CD14-positive monocyte (primary cell): ENCODE measurements at regions not wholly inside any gene's neighbourhood (a gene's known extent, or its start where the extent isn't known, plus 50 kb on each side); places are given as distances from the start of the nearest gene placed in this dataset.

Source experiments
- DNase-seq, 3 donors: peaks; one replicate each; pipeline ENCODE4 v3.0.0-alpha.2; 2011 to 2022
- H2AFZ ChIP-seq: 2 replicates; pipeline ENCODE4 v1.6.0; 2012; ENCODE audit warnings: mild to moderate bottlenecking, low read depth, low read length, inconsistent platforms; ENCODE audit not compliant: insufficient read depth, poor library complexity, severe bottlenecking
- H3K27ac ChIP-seq, 2 donors: 1 replicate in 1 of 2; 2 replicates in 1 of 2; pipeline ENCODE4 v1.5.1; 2012 to 2013; ENCODE audit warnings: low read length in 2 of 2, control low read depth in 1 of 2, inconsistent platforms in 1 of 2, low read depth in 1 of 2, mild to moderate bottlenecking in 1 of 2
- H3K27me3 ChIP-seq, 2 donors: one replicate each; pipeline versions ENCODE4 v1.6.0 to v1.6.1; 2011 to 2013; ENCODE audit warnings: low read length in 2 of 2; ENCODE audit not compliant: control insufficient read depth in 2 of 2, insufficient read depth in 2 of 2
- H3K36me3 ChIP-seq, 2 donors: replicated peaks in 1 of 2; 1 replicate in 1 of 2; 2 replicates in 1 of 2; pipeline versions ENCODE4 v1.5.1 to v1.6.1; 2012 to 2013; ENCODE audit warnings: low read length in 2 of 2, control low read depth in 1 of 2, inconsistent platforms in 1 of 2, mild to moderate bottlenecking in 1 of 2; ENCODE audit not compliant: insufficient read depth in 2 of 2, control insufficient read depth in 1 of 2
- H3K4me1 ChIP-seq, 2 donors: 1 replicate in 1 of 2; 2 replicates in 1 of 2; pipeline versions ENCODE4 v1.5.1 to v1.6.1; 2012 to 2013; ENCODE audit warnings: low read length in 2 of 2, control low read depth in 1 of 2, inconsistent platforms in 1 of 2, mild to moderate bottlenecking in 1 of 2, moderate library complexity in 1 of 2; ENCODE audit not compliant: insufficient read depth in 2 of 2, control insufficient read depth in 1 of 2
- H3K4me2 ChIP-seq: replicated peaks from 2 replicates; pipeline ENCODE3; 2012; ENCODE audit warnings: low read length, moderate library complexity, mild to moderate bottlenecking; ENCODE audit not compliant: poor library complexity, severe bottlenecking; ENCODE audit errors: extremely low read depth
- H3K4me3 ChIP-seq, 3 experiments: fragments of 200-600 bp in 1 of 3; sonication (generic) in 1 of 3; replicated peaks in 1 of 3; 1 replicate in 2 of 3; 2 replicates in 1 of 3; pipeline ENCODE4 v1.5.1; 2011 to 2013; ENCODE audit warnings: low read length in 3 of 3, mild to moderate bottlenecking in 3 of 3, control low read depth in 2 of 3, low read depth in 2 of 3, inconsistent platforms in 1 of 3, moderate library complexity in 1 of 3
- H3K79me2 ChIP-seq: 2 replicates; pipeline ENCODE4 v1.6.0; 2012; ENCODE audit warnings: mild to moderate bottlenecking, control low read depth, inconsistent platforms, low read length, moderate library complexity; ENCODE audit not compliant: insufficient read depth
- H3K9ac ChIP-seq: 2 replicates; pipeline ENCODE4 v1.6.0; 2017; ENCODE audit warnings: low read length, mild to moderate bottlenecking; ENCODE audit not compliant: insufficient read depth, poor library complexity, severe bottlenecking
- H3K9me3 ChIP-seq, 2 donors: replicated peaks in 1 of 2; 1 replicate in 1 of 2; 2 replicates in 1 of 2; pipeline versions ENCODE4 v1.5.1 to v1.6.1; 2012 to 2013; ENCODE audit warnings: low read length in 2 of 2, control low read depth in 1 of 2; ENCODE audit not compliant: control insufficient read depth in 1 of 2, insufficient read depth in 1 of 2
- H4K20me1 ChIP-seq: 2 replicates; pipeline ENCODE4 v1.6.0; 2012; ENCODE audit warnings: mild to moderate bottlenecking, low read length, control low read depth, moderate library complexity; ENCODE audit not compliant: insufficient read depth
- H3K27ac Mint-ChIP-seq, 7 donors: one replicate each; pipeline ENCODE4 v1.8.0; 2020; ENCODE audit warnings: mild to moderate bottlenecking in 7 of 7, mixed read lengths in 7 of 7, moderate library complexity in 6 of 7, inconsistent platforms in 2 of 7
- H3K27me3 Mint-ChIP-seq, 3 donors: one replicate each; pipeline ENCODE4 v1.8.0; 2021 to 2022; ENCODE audit warnings: low read depth in 3 of 3, mild to moderate bottlenecking in 3 of 3, mixed read lengths in 3 of 3, moderate library complexity in 3 of 3, inconsistent platforms in 1 of 3
- H3K36me3 Mint-ChIP-seq, 2 donors: one replicate each; pipeline ENCODE4 v1.8.0; 2020; ENCODE audit warnings: mixed read lengths in 2 of 2, inconsistent platforms in 1 of 2, mild to moderate bottlenecking in 1 of 2
- H3K4me1 Mint-ChIP-seq: one replicate; pipeline ENCODE4 v1.8.0; 2020; ENCODE audit warnings: mild to moderate bottlenecking, mixed read lengths
- H3K4me3 Mint-ChIP-seq, 2 donors: one replicate each; pipeline ENCODE4 v1.8.0; 2020; ENCODE audit warnings: mild to moderate bottlenecking in 2 of 2, mixed read lengths in 2 of 2, moderate library complexity in 1 of 2
- H3K9me3 Mint-ChIP-seq, 7 donors: one replicate each; pipeline ENCODE4 v1.8.0; 2020 to 2022; ENCODE audit warnings: mixed read lengths in 7 of 7, mild to moderate bottlenecking in 6 of 7, moderate library complexity in 6 of 7, inconsistent platforms in 2 of 7
- CTCF ChIP-seq: fragments of 200-600 bp; IDR thresholded peaks from one replicate; pipeline ENCODE4 v1.8.0; 2022; ENCODE audit warnings: antibody characterized with exemption, mild to moderate bottlenecking
- WGBS: methylation state at CpG from one replicate; pipeline ENCODE4 v1.1.5; 2013; ENCODE audit warnings: missing lambda C conversion rate; ENCODE audit not compliant: insufficient coverage; 5-methylcytosine and 5-hydroxymethylcytosine counted together
- intact Hi-C, 2 donors: fragments of 100-400 bp; cut with micrococcal nuclease; formaldehyde crosslinking; loops; one replicate each; pipeline versions ENCODE4 v1.15.0 to v1.15.1; 2023

- no peaks in the 10 kb centered on the region for H3K79me2 ChIP-seq
- H4K20me1 ChIP-seq, result no peaks in the 10 kb centered on the region
- intact Hi-C loops, result no loop called here
- H3K4me1 Mint-ChIP-seq, result no peaks in the 10 kb centered on the region
- no CpG with 5 or more reads among the region's 4 CpGs for WGBS
- H3K9me3 ChIP-seq, result peaks cover 23 to 29% of the 10 kb centered on the region in 2 donors
- H3K4me3 ChIP-seq, result no peak overlapping the region
- H3K4me3 Mint-ChIP-seq, result no peak overlapping the region
- H3K36me3 ChIP-seq, result no peaks in the 10 kb centered on the region
- no peak overlapping the region for H2AFZ ChIP-seq
- no peaks in the 10 kb centered on the region for H3K27me3 Mint-ChIP-seq
- H3K4me1 ChIP-seq, result no peaks in the 10 kb centered on the region
- TF ChIP-seq CTCF, result no peak
- H3K36me3 Mint-ChIP-seq, result no peaks in the 10 kb centered on the region
- no peak overlapping the region for H3K27ac Mint-ChIP-seq
- H3K27me3 ChIP-seq, result no peaks in the 10 kb centered on the region
- peaks cover 0 to 27% (median 8%) of the 10 kb centered on the region in 7 donors for H3K9me3 Mint-ChIP-seq
- H3K4me2 ChIP-seq, result no peak overlapping the region
- DNase-seq, result no peak
- no peak overlapping the region for H3K9ac ChIP-seq
- H3K27ac ChIP-seq, result no peak overlapping the region
Observed at GRCh38 chrX:8304668-8305067, 133.6 kb upstream of the VCX2 start.

GRCh38 chrX:8305350-8305749 lies 134.3 kb upstream of the VCX2 start:
- Histone ChIP-seq H3K4me3 (no peak overlapping the region), H4K20me1 (no peaks in the 10 kb centered on the region), H3K36me3 (no peaks in the 10 kb centered on the region), H3K79me2 (no peaks in the 10 kb centered on the region), H3K4me1 (no peaks in the 10 kb centered on the region), H3K9me3 (peaks cover 23 to 29% of the 10 kb centered on the region in 2 donors), H3K9ac (no peak overlapping the region), H2AFZ (no peak overlapping the region), H3K27ac (no peak overlapping the region), H3K27me3 (no peaks in the 10 kb centered on the region), H3K4me2 (no peak overlapping the region)
- no CpG with 5 or more reads among the region's 9 CpGs for WGBS
- H3K27me3 Mint-ChIP-seq, result no peaks in the 10 kb centered on the region
- H3K27ac Mint-ChIP-seq, result no peak overlapping the region
- H3K4me1 Mint-ChIP-seq, result no peaks in the 10 kb centered on the region
- intact Hi-C loops, result no loop called here
- no peak for TF ChIP-seq CTCF
- DNase-seq, result no peak
- H3K36me3 Mint-ChIP-seq, result no peaks in the 10 kb centered on the region
- H3K4me3 Mint-ChIP-seq, result no peak overlapping the region
- peaks cover 0 to 27% (median 8%) of the 10 kb centered on the region in 7 donors for H3K9me3 Mint-ChIP-seq
